ENCODE measurements at regions not wholly inside any gene's neighbourhood (a gene's known extent, or its start where the extent isn't known, plus 50 kb on each side); places are given as distances from the start of the nearest gene placed in this dataset.

DNA sequence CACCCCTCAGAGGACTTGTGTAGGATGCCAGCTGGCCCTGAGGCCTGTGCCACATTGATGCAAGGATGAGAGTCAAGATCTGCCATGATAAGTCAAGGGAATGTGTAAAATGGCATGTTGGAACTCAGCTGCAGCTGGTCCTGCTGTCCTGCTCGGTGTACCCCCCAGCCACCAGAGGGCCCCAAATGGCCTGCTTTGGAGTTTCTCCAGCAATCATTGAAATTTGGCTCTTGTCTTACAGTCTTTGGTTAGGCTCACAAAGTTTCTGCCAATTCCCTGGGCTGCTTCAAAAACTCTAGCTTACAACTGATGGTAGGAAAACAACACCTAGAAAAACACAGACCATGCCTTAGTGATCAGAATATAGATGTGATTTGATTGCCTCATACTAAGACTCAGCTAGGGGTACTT lies 76.8 kb downstream of the HSD17B6 start:
- Histone ChIP-seq H3K27me3 (ENCODE audit: insufficient read depth, low read depth, low read length) (no peaks in the 10 kb centered on the region), H3K9ac (ENCODE audit: low read length) (no peak overlapping the region), H4K20me1 (ENCODE audit: insufficient read depth) (no peaks in the 10 kb centered on the region), H3K9me2 (ENCODE audit: insufficient read depth, low read length) (no peaks in the 10 kb centered on the region), H2AFZ (ENCODE audit: low read depth, low read length) (no peak overlapping the region), H3K27ac (ENCODE audit: low read length) (no peak overlapping the region), H3K9me3 (ENCODE audit: low read length) (no peaks in the 10 kb centered on the region), H3K36me3 (ENCODE audit: insufficient read depth, low read length) (no peaks in the 10 kb centered on the region), H3F3A (ENCODE audit: insufficient read depth, low read length, poor library complexity, severe bottlenecking) (no peaks in the 10 kb centered on the region), H3K4me3 (ENCODE audit: low read length) (no peak overlapping the region), H3K79me2 (replicated peaks; ENCODE audit: insufficient read depth, low read length) (no peaks in the 10 kb centered on the region), H3K4me2 (ENCODE audit: low read length) (no peak overlapping the region)
- TF ChIP-seq EP300 (conservative IDR thresholded peaks at IDR 0.05; ENCODE audit: poor library complexity, severe bottlenecking) = no peak
- no peak for TF ChIP-seq EZH2 (IDR thresholded peaks at IDR 0.05; ENCODE audit: borderline replicate concordance, insufficient read depth, low read length, poor library complexity, severe bottlenecking)
- TF ChIP-seq MXI1 (conservative IDR thresholded peaks at IDR 0.05; ENCODE audit: poor library complexity, severe bottlenecking) = no peak
- TF ChIP-seq, protein P1, sequence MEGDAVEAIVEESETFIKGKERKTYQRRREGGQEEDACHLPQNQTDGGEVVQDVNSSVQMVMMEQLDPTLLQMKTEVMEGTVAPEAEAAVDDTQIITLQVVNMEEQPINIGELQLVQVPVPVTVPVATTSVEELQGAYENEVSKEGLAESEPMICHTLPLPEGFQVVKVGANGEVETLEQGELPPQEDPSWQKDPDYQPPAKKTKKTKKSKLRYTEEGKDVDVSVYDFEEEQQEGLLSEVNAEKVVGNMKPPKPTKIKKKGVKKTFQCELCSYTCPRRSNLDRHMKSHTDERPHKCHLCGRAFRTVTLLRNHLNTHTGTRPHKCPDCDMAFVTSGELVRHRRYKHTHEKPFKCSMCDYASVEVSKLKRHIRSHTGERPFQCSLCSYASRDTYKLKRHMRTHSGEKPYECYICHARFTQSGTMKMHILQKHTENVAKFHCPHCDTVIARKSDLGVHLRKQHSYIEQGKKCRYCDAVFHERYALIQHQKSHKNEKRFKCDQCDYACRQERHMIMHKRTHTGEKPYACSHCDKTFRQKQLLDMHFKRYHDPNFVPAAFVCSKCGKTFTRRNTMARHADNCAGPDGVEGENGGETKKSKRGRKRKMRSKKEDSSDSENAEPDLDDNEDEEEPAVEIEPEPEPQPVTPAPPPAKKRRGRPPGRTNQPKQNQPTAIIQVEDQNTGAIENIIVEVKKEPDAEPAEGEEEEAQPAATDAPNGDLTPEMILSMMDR (IDR thresholded peaks at IDR 0.05; ENCODE audit: poor library complexity, severe bottlenecking) = peak; percentile 15
- TF ChIP-seq TAF1 (IDR thresholded peaks at IDR 0.05; ENCODE audit: low read depth) = no peak
- TF ChIP-seq POLR2AphosphoS5 (IDR thresholded peaks at IDR 0.05) = no peak
- TF ChIP-seq SMC3 (conservative IDR thresholded peaks at IDR 0.05; ENCODE audit: poor library complexity) = no peak
- no peak for TF ChIP-seq RAD21 (conservative IDR thresholded peaks at IDR 0.05)

DNA sequence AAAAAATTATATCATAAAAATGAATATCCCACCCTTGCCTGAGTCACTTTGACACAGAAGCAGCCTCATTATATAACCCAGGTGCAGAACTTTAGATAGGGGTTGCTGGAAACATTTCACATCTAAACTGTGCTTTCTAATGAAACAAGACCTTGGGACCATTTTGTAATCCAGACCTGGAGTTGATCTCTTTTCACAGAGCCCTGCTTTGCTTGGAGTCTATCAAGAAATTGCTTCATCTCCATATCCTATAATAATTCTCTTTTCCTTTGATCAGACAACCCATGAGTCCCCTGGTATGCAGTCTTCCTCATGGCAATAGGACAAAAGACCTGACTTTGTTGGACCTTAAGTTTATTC lies 76.3 kb downstream of the HSD17B6 start:
- no peak overlapping the region for H3K4me3 ChIP-seq (ENCODE audit: low read length)
- H3K4me2 ChIP-seq (ENCODE audit: low read length) = no peak overlapping the region
- H3K9me2 ChIP-seq (ENCODE audit: insufficient read depth, low read length) = no peaks in the 10 kb centered on the region
- no peaks in the 10 kb centered on the region for H3K36me3 ChIP-seq (ENCODE audit: insufficient read depth, low read length)
- H3F3A ChIP-seq (ENCODE audit: insufficient read depth, low read length, poor library complexity, severe bottlenecking) = no peaks in the 10 kb centered on the region
- no peak for TF ChIP-seq RAD21 (conservative IDR thresholded peaks at IDR 0.05)
- TF ChIP-seq, protein P2, sequence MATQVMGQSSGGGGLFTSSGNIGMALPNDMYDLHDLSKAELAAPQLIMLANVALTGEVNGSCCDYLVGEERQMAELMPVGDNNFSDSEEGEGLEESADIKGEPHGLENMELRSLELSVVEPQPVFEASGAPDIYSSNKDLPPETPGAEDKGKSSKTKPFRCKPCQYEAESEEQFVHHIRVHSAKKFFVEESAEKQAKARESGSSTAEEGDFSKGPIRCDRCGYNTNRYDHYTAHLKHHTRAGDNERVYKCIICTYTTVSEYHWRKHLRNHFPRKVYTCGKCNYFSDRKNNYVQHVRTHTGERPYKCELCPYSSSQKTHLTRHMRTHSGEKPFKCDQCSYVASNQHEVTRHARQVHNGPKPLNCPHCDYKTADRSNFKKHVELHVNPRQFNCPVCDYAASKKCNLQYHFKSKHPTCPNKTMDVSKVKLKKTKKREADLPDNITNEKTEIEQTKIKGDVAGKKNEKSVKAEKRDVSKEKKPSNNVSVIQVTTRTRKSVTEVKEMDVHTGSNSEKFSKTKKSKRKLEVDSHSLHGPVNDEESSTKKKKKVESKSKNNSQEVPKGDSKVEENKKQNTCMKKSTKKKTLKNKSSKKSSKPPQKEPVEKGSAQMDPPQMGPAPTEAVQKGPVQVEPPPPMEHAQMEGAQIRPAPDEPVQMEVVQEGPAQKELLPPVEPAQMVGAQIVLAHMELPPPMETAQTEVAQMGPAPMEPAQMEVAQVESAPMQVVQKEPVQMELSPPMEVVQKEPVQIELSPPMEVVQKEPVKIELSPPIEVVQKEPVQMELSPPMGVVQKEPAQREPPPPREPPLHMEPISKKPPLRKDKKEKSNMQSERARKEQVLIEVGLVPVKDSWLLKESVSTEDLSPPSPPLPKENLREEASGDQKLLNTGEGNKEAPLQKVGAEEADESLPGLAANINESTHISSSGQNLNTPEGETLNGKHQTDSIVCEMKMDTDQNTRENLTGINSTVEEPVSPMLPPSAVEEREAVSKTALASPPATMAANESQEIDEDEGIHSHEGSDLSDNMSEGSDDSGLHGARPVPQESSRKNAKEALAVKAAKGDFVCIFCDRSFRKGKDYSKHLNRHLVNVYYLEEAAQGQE (IDR thresholded peaks at IDR 0.05; ENCODE audit: borderline replicate concordance) = no peak
- no peak for TF ChIP-seq EP300 (conservative IDR thresholded peaks at IDR 0.05; ENCODE audit: poor library complexity, severe bottlenecking)
- TF ChIP-seq MXI1 (conservative IDR thresholded peaks at IDR 0.05; ENCODE audit: poor library complexity, severe bottlenecking) = no peak
- TF ChIP-seq, protein P1 (IDR thresholded peaks at IDR 0.05; ENCODE audit: poor library complexity, severe bottlenecking) = no peak
- TF ChIP-seq EZH2 (IDR thresholded peaks at IDR 0.05; ENCODE audit: borderline replicate concordance, insufficient read depth, low read length, poor library complexity, severe bottlenecking) = no peak
- no peak for TF ChIP-seq SMC3 (conservative IDR thresholded peaks at IDR 0.05; ENCODE audit: poor library complexity)
- TF ChIP-seq POLR2AphosphoS5 (IDR thresholded peaks at IDR 0.05) = no peak
- TF ChIP-seq TAF1 (IDR thresholded peaks at IDR 0.05; ENCODE audit: low read depth) = no peak
- H3K9me3 ChIP-seq (ENCODE audit: low read length) = no peaks in the 10 kb centered on the region
- H2AFZ ChIP-seq (ENCODE audit: low read depth, low read length) = no peak overlapping the region
- H3K9ac ChIP-seq (ENCODE audit: low read length) = no peak overlapping the region
- H3K27ac ChIP-seq (ENCODE audit: low read length) = no peak overlapping the region
- H3K27me3 ChIP-seq (ENCODE audit: insufficient read depth, low read depth, low read length) = no peaks in the 10 kb centered on the region
- H4K20me1 ChIP-seq (ENCODE audit: insufficient read depth) = no peaks in the 10 kb centered on the region
- no peaks in the 10 kb centered on the region for H3K79me2 ChIP-seq (replicated peaks; ENCODE audit: insufficient read depth, low read length)
